ENCODE measurements at regions not wholly inside any gene's neighbourhood (a gene's known extent, or its start where the extent isn't known, plus 50 kb on each side); places are given as distances from the start of the nearest gene placed in this dataset.

DNA sequence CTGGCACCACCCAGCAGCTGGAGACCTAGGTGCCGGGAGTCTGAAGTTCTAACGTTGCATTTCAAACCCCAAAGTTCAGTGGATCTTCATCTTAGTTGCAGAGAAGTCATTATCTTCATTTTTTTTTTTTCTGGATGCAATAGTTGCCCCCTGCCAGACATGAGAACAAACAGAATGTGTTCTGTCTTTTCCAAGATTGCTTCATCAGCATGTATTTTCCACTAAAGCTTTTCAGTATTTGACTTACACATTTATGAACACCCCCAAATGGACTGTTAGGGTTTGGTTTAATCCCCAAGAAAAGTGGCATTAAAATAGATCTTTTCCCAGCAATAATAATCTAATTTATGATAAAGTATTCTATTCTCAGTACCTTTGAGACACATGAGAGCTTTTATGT, 135.2 kb upstream of the OSMR start:
- TF ChIP-seq, protein P1, sequence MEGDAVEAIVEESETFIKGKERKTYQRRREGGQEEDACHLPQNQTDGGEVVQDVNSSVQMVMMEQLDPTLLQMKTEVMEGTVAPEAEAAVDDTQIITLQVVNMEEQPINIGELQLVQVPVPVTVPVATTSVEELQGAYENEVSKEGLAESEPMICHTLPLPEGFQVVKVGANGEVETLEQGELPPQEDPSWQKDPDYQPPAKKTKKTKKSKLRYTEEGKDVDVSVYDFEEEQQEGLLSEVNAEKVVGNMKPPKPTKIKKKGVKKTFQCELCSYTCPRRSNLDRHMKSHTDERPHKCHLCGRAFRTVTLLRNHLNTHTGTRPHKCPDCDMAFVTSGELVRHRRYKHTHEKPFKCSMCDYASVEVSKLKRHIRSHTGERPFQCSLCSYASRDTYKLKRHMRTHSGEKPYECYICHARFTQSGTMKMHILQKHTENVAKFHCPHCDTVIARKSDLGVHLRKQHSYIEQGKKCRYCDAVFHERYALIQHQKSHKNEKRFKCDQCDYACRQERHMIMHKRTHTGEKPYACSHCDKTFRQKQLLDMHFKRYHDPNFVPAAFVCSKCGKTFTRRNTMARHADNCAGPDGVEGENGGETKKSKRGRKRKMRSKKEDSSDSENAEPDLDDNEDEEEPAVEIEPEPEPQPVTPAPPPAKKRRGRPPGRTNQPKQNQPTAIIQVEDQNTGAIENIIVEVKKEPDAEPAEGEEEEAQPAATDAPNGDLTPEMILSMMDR (IDR thresholded peaks at IDR 0.05): no peak
- no peak for TF ChIP-seq POLR2A (IDR thresholded peaks at IDR 0.05)

Measured in right lobe of liver (tissue), 4 donors.